ENCODE measurements at regions not wholly inside any gene's neighbourhood (a gene's known extent, or its start where the extent isn't known, plus 50 kb on each side); places are given as distances from the start of the nearest gene placed in this dataset.

GRCh38 chr10:69712342-69712741 is 82.3 kb downstream of the FAM241B start (continued):
- no peak for TF ChIP-seq ZNF112 (tag by site-specific recombination; IDR thresholded peaks at IDR 0.05)
- TF ChIP-seq ZNF354C (tag by site-specific recombination; IDR thresholded peaks at IDR 0.05; ENCODE audit: borderline replicate concordance, low read depth) = no peak

- ChIA-PET CTCF (interaction anchor here (0.6 to 8.5 kb wide), 10 partner anchors 14 to 1797 kb away, joined by 3 to 190 read pairs (median 4); no protein-coding TSS in a partner anchor), POLR2A (no interaction called here)
- no peak overlapping the region for H3K27ac ChIP-seq (ENCODE audit: extremely low read depth, low read depth, low read length)
- H3K9me3 ChIP-seq (ENCODE audit: control insufficient read depth, insufficient read depth, low read depth, low read length) = no peaks in the 10 kb centered on the region
- no peak for TF ChIP-seq ZNF354C (tag by site-specific recombination; IDR thresholded peaks at IDR 0.05; ENCODE audit: borderline replicate concordance, low read depth)
- 0 out of 2 replicates have a peak, but pooled peaks have one; percentile 30 for TF ChIP-seq ZNF768 (tag by site-specific recombination; IDR thresholded peaks at IDR 0.05)
- H3K36me3 ChIP-seq (ENCODE audit: control insufficient read depth in 2 of 2, insufficient read depth in 1 of 2, low read length in 2 of 2) = no peaks in the 10 kb centered on the region
- no peak overlapping the region for H3K4me3 ChIP-seq (ENCODE audit: low read depth, low read length)
- H3K4me1 ChIP-seq (ENCODE audit: control insufficient read depth, insufficient read depth, low read length) = no peaks in the 10 kb centered on the region
Measured at GRCh38 chr10:69714572-69714971, 84.5 kb downstream of the FAM241B start.

- H3K4me3 ChIP-seq (ENCODE audit: low read depth, low read length) = no peak overlapping the region
- no peak overlapping the region for H3K27ac ChIP-seq (ENCODE audit: extremely low read depth, low read depth, low read length)
- no peaks in the 10 kb centered on the region for H3K4me1 ChIP-seq (ENCODE audit: control insufficient read depth, insufficient read depth, low read length)
- H3K36me3 ChIP-seq (ENCODE audit: control insufficient read depth in 2 of 2, insufficient read depth in 1 of 2, low read length in 2 of 2) = no peaks in the 10 kb centered on the region
- no peak for TF ChIP-seq ZNF560 (tag by site-specific recombination; IDR thresholded peaks at IDR 0.05; ENCODE audit: borderline replicate concordance)
- TF ChIP-seq CTCF (tag by site-specific recombination; IDR thresholded peaks at IDR 0.05) = no peak
- TF ChIP-seq ZNF175 (tag by site-specific recombination; IDR thresholded peaks at IDR 0.05) = no peak
- TF ChIP-seq ZNF510 (tag by site-specific recombination; IDR thresholded peaks at IDR 0.05; ENCODE audit: insufficient replicate concordance) = no peak
- no peak for TF ChIP-seq BCL11B (tag by site-specific recombination; IDR thresholded peaks at IDR 0.05; ENCODE audit: low read depth)
- no peaks in the 10 kb centered on the region for H3K9me3 ChIP-seq (ENCODE audit: control insufficient read depth, insufficient read depth, low read depth, low read length)
- CTCF ChIA-PET = interaction anchor here (0.6 to 8.5 kb wide), 21 partner anchors 8 to 1796 kb away, joined by 3 to 190 read pairs (median 3); no protein-coding TSS in a partner anchor
- POLR2A ChIA-PET = no interaction called here
Measured at GRCh38 chr10:69715156-69715898, 85.3 kb downstream of the FAM241B start.

GRCh38 chr10:69715899-69716606 is 85.7 kb upstream of the COL13A1 start:
- CTCF ChIA-PET = interaction anchor here (0.7 to 8.5 kb wide), 35 partner anchors 9 to 212 kb away, joined by 3 to 190 read pairs (median 5); no protein-coding TSS in a partner anchor
- H3K27ac ChIP-seq (ENCODE audit: extremely low read depth, low read depth, low read length) = no peak overlapping the region
- no peaks in the 10 kb centered on the region for H3K9me3 ChIP-seq (ENCODE audit: control insufficient read depth, insufficient read depth, low read depth, low read length)
- POLR2A ChIA-PET = no interaction called here
- H3K4me1 ChIP-seq (ENCODE audit: control insufficient read depth, insufficient read depth, low read length) = no peaks in the 10 kb centered on the region
- TF ChIP-seq ZFP41 (tag by site-specific recombination; IDR thresholded peaks at IDR 0.05; ENCODE audit: borderline replicate concordance) = no peak
- no peak for TF ChIP-seq ZNF596 (tag by site-specific recombination; IDR thresholded peaks at IDR 0.05)
- TF ChIP-seq ZNF16 (tag by site-specific recombination; IDR thresholded peaks at IDR 0.05; ENCODE audit: low read depth) = 0 out of 2 replicates have a peak, but pooled peaks have one; percentile 23
- H3K4me3 ChIP-seq (ENCODE audit: low read depth, low read length) = no peak overlapping the region
- no peaks in the 10 kb centered on the region for H3K36me3 ChIP-seq (ENCODE audit: control insufficient read depth in 2 of 2, insufficient read depth in 1 of 2, low read length in 2 of 2)
